SK-N-SH (cell line): ENCODE measurements at regions not wholly inside any gene's neighbourhood (a gene's known extent, or its start where the extent isn't known, plus 50 kb on each side); places are given as distances from the start of the nearest gene placed in this dataset.

Source experiments
- CTCF ChIA-PET: fragments of 300-600, 350-600 bp; formaldehyde crosslinking; extraction: SDS; loops from one replicate; lab custom pipeline; 2021; lab: Yijun Ruan, JAX
- POLR2A ChIA-PET: fragments of 350-600 bp; sonication (Branson Sonifier 250); formaldehyde crosslinking; extraction: SDS; loops from one replicate; lab custom pipeline; 2020; ENCODE audit warnings: antibody characterized with exemption, inconsistent platforms; lab: Yijun Ruan, JAX
- DNase-seq: peaks from one replicate; pipeline ENCODE4 v3.0.0; 2012
- H2AFZ ChIP-seq: fragments of 200-600 bp; sonication (generic); 2 replicates; pipeline ENCODE4 v1.8.1; 2016; ENCODE audit warnings: antibody characterized with exemption, mild to moderate bottlenecking, low read depth
- H3F3A ChIP-seq: fragments of 200-600 bp; sonication (generic); replicated peaks from 2 replicates; pipeline ENCODE3; 2016; ENCODE audit warnings: antibody characterized with exemption, mild to moderate bottlenecking; ENCODE audit not compliant: insufficient read depth
- H3K27ac ChIP-seq, 2 experiments: fragments of 200-500 bp in 1 of 2; fragments of 200-600 bp in 1 of 2; sonication (Bioruptor generic) in 1 of 2; sonication (generic), shearing (Covaris generic) in 1 of 2; 2 replicates each; pipeline versions ENCODE4 v1.5.1 to v1.6.1; 2014 to 2016; ENCODE audit warnings: low read depth in 2 of 2, inconsistent platforms in 1 of 2, low read length in 1 of 2, mild to moderate bottlenecking in 1 of 2, mixed read lengths in 1 of 2
- H3K27me3 ChIP-seq: fragments of 200-600 bp; sonication (generic), shearing (Covaris generic); 2 replicates; pipeline ENCODE4 v1.6.1; 2016; ENCODE audit warnings: mixed run types; ENCODE audit not compliant: insufficient read depth
- H3K36me3 ChIP-seq, 2 experiments: fragments of 200-500 bp in 1 of 2; fragments of 200-600 bp in 1 of 2; sonication (Bioruptor generic) in 1 of 2; sonication (generic) in 1 of 2; replicated peaks in 1 of 2; 2 replicates each; pipeline versions ENCODE3 to v1.5.1; 2014 to 2016; ENCODE audit warnings: low read length in 1 of 2, mild to moderate bottlenecking in 1 of 2; ENCODE audit not compliant: insufficient read depth in 2 of 2, control insufficient read depth in 1 of 2
- H3K4me1 ChIP-seq, 2 experiments: fragments of 200-500 bp in 1 of 2; fragments of 200-600 bp in 1 of 2; sonication (Bioruptor generic) in 1 of 2; sonication (generic), shearing (Covaris generic) in 1 of 2; 2 replicates each; pipeline versions ENCODE4 v1.5.1 to v1.6.1; 2014 to 2016; ENCODE audit warnings: low read depth in 1 of 2, low read length in 1 of 2, mixed run types in 1 of 2; ENCODE audit not compliant: insufficient read depth in 2 of 2, control insufficient read depth in 1 of 2
- H3K4me2 ChIP-seq: fragments of 200-600 bp; sonication (generic), shearing (Covaris generic); 2 replicates; pipeline ENCODE4 v1.6.1; 2017; ENCODE audit warnings: mixed run types
- H3K4me3 ChIP-seq, 2 experiments: fragments of 200-500 bp in 1 of 2; fragments of 200-600 bp in 1 of 2; sonication (Bioruptor generic) in 1 of 2; sonication (generic), shearing (Covaris generic) in 1 of 2; 2 replicates each; pipeline versions ENCODE4 v1.5.1 to v1.8.1; 2014 to 2016; ENCODE audit warnings: low read depth in 2 of 2, inconsistent platforms in 1 of 2, low read length in 1 of 2, mild to moderate bottlenecking in 1 of 2, mixed read lengths in 1 of 2, moderate library complexity in 1 of 2
- H3K79me2 ChIP-seq: fragments of 200-600 bp; sonication (generic); 2 replicates; pipeline ENCODE4 v1.8.1; 2017; ENCODE audit warnings: mild to moderate bottlenecking; ENCODE audit not compliant: insufficient read depth
- H3K9ac ChIP-seq: fragments of 200-600 bp; sonication (generic); 2 replicates; pipeline ENCODE4 v1.6.1; 2017; ENCODE audit warnings: mixed run types
- H3K9me2 ChIP-seq: fragments of 200-600 bp; sonication (generic); 2 replicates; pipeline ENCODE4 v1.6.1; 2017; ENCODE audit warnings: mixed run types
- H3K9me3 ChIP-seq: fragments of 200-600 bp; sonication (generic); 2 replicates; pipeline ENCODE4 v1.6.1; 2017; ENCODE audit warnings: mixed run types, mild to moderate bottlenecking, moderate library complexity
- H4K20me1 ChIP-seq: fragments of 200-600 bp; sonication (generic); 2 replicates; pipeline ENCODE4 v1.6.1; 2017; ENCODE audit warnings: mild to moderate bottlenecking, mixed run types; ENCODE audit not compliant: insufficient read depth
- CHD2 ChIP-seq: fragments of 150-350 bp; IDR thresholded peaks from 2 replicates; pipeline ENCODE4 v1.6.1; 2018; ENCODE audit warnings: low read length; ENCODE audit not compliant: partially characterized antibody
- FOSL2 ChIP-seq: IDR thresholded peaks from 2 replicates; pipeline ENCODE4 v1.4.0; 2012; ENCODE audit warnings: low read depth, mild to moderate bottlenecking, moderate library complexity, borderline replicate concordance
- FOXJ3 ChIP-seq: sonication (generic); formaldehyde crosslinking; IDR thresholded peaks from 2 replicates; pipeline ENCODE4 v1.5.1; 2020; ENCODE audit warnings: mild to moderate bottlenecking, missing genetic modification reagents
- GATA2 ChIP-seq: sonication (generic); formaldehyde crosslinking; IDR thresholded peaks from 2 replicates; pipeline ENCODE4 v1.5.0; 2020; ENCODE audit warnings: mild to moderate bottlenecking, missing genetic modification reagents
- IRF3 ChIP-seq: fragments of 150-350 bp; IDR thresholded peaks from 2 replicates; pipeline ENCODE4 v1.6.1; 2016; ENCODE audit warnings: mild to moderate bottlenecking, low read depth, low read length
- JUND ChIP-seq: IDR thresholded peaks from 2 replicates; pipeline ENCODE4 v1.4.0; 2012
- MAX ChIP-seq: IDR thresholded peaks from 2 replicates; pipeline ENCODE4 v1.4.0; 2012; ENCODE audit warnings: low read depth
- MXI1 ChIP-seq: IDR thresholded peaks from 2 replicates; pipeline ENCODE4 v1.6.1; 2012; ENCODE audit warnings: mild to moderate bottlenecking, low read depth, low read length, improper control_type of control experiment
- NRF1 ChIP-seq: IDR thresholded peaks from 2 replicates; pipeline ENCODE4 v1.6.1; 2012; ENCODE audit warnings: low read depth, mild to moderate bottlenecking, low read length
- PBX3 ChIP-seq: IDR thresholded peaks from 2 replicates; pipeline ENCODE4; 2012
- RFX5 ChIP-seq: IDR thresholded peaks from 2 replicates; pipeline ENCODE4 v1.6.1; 2012; ENCODE audit warnings: mild to moderate bottlenecking, improper control_type of control experiment, low read length
- SMC3 ChIP-seq: IDR thresholded peaks from 2 replicates; pipeline ENCODE4 v1.6.1; 2012; ENCODE audit warnings: low read depth, low read length, improper control_type of control experiment
- TCF12 ChIP-seq: IDR thresholded peaks from 2 replicates; pipeline ENCODE4 v1.4.0; 2012
- TEAD4 ChIP-seq: IDR thresholded peaks from 2 replicates; pipeline ENCODE4 v1.4.0; 2012; ENCODE audit warnings: mild to moderate bottlenecking, borderline replicate concordance; ENCODE audit not compliant: insufficient read depth
- WGBS: methylation state at CpG from one replicate; pipeline ENCODE4 v1.1.6; 2017; ENCODE audit warnings: low lambda C conversion rate; 5-methylcytosine and 5-hydroxymethylcytosine counted together

- no peak overlapping the region for H3K9ac ChIP-seq
- no peaks in the 10 kb centered on the region for H3K9me3 ChIP-seq
- no peak for DNase-seq
- H3K79me2 ChIP-seq: no peaks in the 10 kb centered on the region
- no peaks in the 10 kb centered on the region for H3K27me3 ChIP-seq
- no peaks in the 10 kb centered on the region for H3K36me3 ChIP-seq
- H4K20me1 ChIP-seq: no peaks in the 10 kb centered on the region
- WGBS: 59% methylated on average over 2 of the region's 2 CpGs
- TF ChIP-seq TEAD4 (no peak), GATA2 (CRISPR knock-in tag) (no peak), NRF1 (no peak)
- TF ChIP-seq, all 33 proteins: peak for 0
- H3K4me3 ChIP-seq: no peak overlapping the region
- H3K4me2 ChIP-seq: no peak overlapping the region
- ChIA-PET POLR2A (no interaction called here), CTCF (interaction anchor here (1.5 kb wide), 1 partner anchor 479 kb away, joined by 3 read pairs; no protein-coding TSS in a partner anchor)
- peaks cover 0 to 12% of the 10 kb centered on the region in 2 experiments; a peak in 2 of 4 replicates for H3K4me1 ChIP-seq
- no peak overlapping the region for H2AFZ ChIP-seq
- H3K27ac ChIP-seq: no peak overlapping the region
- no peaks in the 10 kb centered on the region for H3F3A ChIP-seq
- no peaks in the 10 kb centered on the region for H3K9me2 ChIP-seq
These were observed 313.5 kb upstream of the RARB start for GRCh38 chr3:25114532-25114931.

GRCh38 chr3:25117005-25117593 lies 311.0 kb upstream of the RARB start:
- 64% methylated on average over 4 of the region's 4 CpGs for WGBS
- Histone ChIP-seq H3K9me2 (no peaks in the 10 kb centered on the region), H3K4me3 (no peak overlapping the region), H3K27me3 (no peaks in the 10 kb centered on the region), H3K79me2 (no peaks in the 10 kb centered on the region), H3K9ac (no peak overlapping the region), H4K20me1 (no peaks in the 10 kb centered on the region), H3K4me1 (peaks cover 0 to 11% of the 10 kb centered on the region in 2 experiments; a peak in 2 of 4 replicates), H3F3A (no peaks in the 10 kb centered on the region), H3K9me3 (no peaks in the 10 kb centered on the region), H3K36me3 (no peaks in the 10 kb centered on the region), H3K27ac (no peak overlapping the region), H3K4me2 (no peak overlapping the region), H2AFZ (no peak overlapping the region)
- TF ChIP-seq SMC3 (no peak), CHD2 (no peak), MAX (no peak), PBX3 (no peak), MXI1 (no peak), JUND (no peak), RFX5 (no peak), FOXJ3 (no peak), FOSL2 (no peak), IRF3 (no peak), TCF12 (no peak)
- CTCF ChIA-PET: no interaction called here
- POLR2A ChIA-PET: no interaction called here
- DNase-seq: no peak
